NT2/D1 (cell line): ENCODE measurements at regions not wholly inside any gene's neighbourhood (a gene's known extent, or its start where the extent isn't known, plus 50 kb on each side); places are given as distances from the start of the nearest gene placed in this dataset.

Source experiments
- DNase-seq: peaks from one replicate; pipeline ENCODE4 v3.0.0-alpha.2; 2011; ENCODE audit warnings: low read depth, low spot score
- H3K27me3 ChIP-seq: 2 replicates; pipeline ENCODE4 v1.6.0; 2011; ENCODE audit warnings: mild to moderate bottlenecking; ENCODE audit not compliant: insufficient read length, insufficient read depth
- H3K36me3 ChIP-seq: 2 replicates; pipeline ENCODE4 v1.6.1; 2011; ENCODE audit warnings: mild to moderate bottlenecking, low read length, mixed read lengths; ENCODE audit not compliant: insufficient read depth, insufficient read length
- H3K4me1 ChIP-seq: 2 replicates; pipeline ENCODE4 v1.5.1; 2011; ENCODE audit not compliant: insufficient read depth, insufficient read length
- H3K4me3 ChIP-seq: 2 replicates; pipeline ENCODE4 v1.5.1; 2011; ENCODE audit warnings: low read depth; ENCODE audit not compliant: insufficient read length
- H3K9ac ChIP-seq: 2 replicates; pipeline ENCODE4 v1.6.0; 2011; ENCODE audit warnings: low read depth; ENCODE audit not compliant: insufficient read length
- H3K9me3 ChIP-seq: 2 replicates; pipeline ENCODE4 v1.5.1; 2011; ENCODE audit warnings: mild to moderate bottlenecking, low read length; ENCODE audit not compliant: insufficient read depth
- SUZ12 ChIP-seq: IDR thresholded peaks from 2 replicates; pipeline ENCODE4 v1.6.1; 2011; ENCODE audit not compliant: insufficient read length, insufficient read depth; ENCODE audit errors: extremely low read depth
- YY1 ChIP-seq: IDR thresholded peaks from 2 replicates; pipeline ENCODE4 v1.6.1; 2011; ENCODE audit not compliant: insufficient read length, insufficient read depth
- ZNF274 ChIP-seq: IDR thresholded peaks from 2 replicates; pipeline ENCODE4 v1.6.1; 2011; ENCODE audit warnings: mild to moderate bottlenecking, low read depth, low read length

GRCh38 chr12:41715256-41715655 lies 429.4 kb downstream of the GXYLT1 start:
- Histone ChIP-seq H3K4me3 (no peak overlapping the region), H3K36me3 (no peaks in the 10 kb centered on the region)

DNA sequence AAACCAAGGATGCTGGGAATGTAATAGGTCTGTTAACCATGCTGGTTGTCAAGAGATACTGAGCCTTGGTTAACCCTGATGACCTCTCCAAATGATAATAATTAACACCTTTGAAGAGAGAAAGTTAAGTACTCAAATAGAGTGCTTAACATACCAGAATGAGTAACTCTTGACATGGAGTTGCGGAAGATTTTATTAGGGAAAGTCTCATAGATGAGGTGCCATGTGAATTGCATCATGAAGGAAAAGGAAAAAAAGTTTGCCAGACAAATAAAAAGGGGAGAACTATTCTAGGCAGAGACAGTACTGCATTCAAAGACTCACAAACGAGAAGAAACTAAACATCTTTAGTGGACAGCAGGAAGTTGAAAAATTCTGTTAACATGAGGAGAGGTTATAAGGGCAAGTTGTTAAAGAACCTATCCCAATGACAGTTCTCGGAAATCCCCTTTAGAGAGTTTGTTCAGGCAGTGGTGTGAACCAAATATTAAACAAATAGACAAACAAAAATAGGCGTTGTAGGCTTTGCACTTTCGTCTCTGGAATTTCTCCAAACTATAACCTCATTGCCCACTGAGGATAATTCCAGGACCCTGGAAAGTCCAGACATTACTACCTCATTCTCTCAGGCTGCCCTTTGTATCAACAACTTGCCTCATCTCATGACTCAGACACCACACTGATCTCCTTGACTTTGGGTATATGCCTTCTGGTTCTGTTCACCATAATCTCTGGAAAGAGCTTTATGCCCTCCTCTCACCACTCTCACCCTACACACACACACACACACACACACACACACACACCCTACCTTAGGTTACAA lies 435.0 kb downstream of the GXYLT1 start:
- no peak for DNase-seq
- H3K9ac ChIP-seq = no peak overlapping the region
- H3K4me1 ChIP-seq = no peaks in the 10 kb centered on the region
- no peak overlapping the region for H3K4me3 ChIP-seq
- no peaks in the 10 kb centered on the region for H3K9me3 ChIP-seq
- H3K27me3 ChIP-seq = no peaks in the 10 kb centered on the region
- TF ChIP-seq YY1 = no peak
- TF ChIP-seq ZNF274 = no peak
- no peak for TF ChIP-seq SUZ12
- H3K36me3 ChIP-seq = no peaks in the 10 kb centered on the region

More at GRCh38 chr12:41715256-41715655, 429.4 kb downstream of the GXYLT1 start:
- Histone ChIP-seq H3K9ac (no peak overlapping the region), H3K27me3 (no peaks in the 10 kb centered on the region), H3K4me1 (no peaks in the 10 kb centered on the region), H3K9me3 (peaks cover 3% of the 10 kb centered on the region; the same call in 1 of the 2 replicates)
- DNase-seq = no peak
- no peak for TF ChIP-seq ZNF274

DNA sequence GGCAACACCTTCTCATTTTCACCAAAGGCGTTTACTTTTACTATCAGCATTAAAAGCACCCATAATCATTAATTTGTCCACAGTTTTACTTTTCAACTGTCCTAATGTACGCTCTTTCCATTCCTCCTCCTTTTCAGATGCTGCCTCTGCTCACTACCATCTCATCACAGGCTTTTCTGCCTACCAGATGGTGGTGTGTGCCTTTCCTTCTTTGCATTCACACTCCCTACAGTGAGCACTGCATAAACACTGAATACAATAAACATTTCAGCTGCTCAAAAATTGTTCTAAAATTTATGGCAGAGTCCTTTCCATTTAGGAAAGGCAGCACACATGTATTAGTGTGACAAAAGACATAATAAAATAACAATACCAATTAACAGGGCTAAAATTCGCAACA lies 435.7 kb downstream of the GXYLT1 start:
- no peaks in the 10 kb centered on the region for H3K36me3 ChIP-seq
- TF ChIP-seq ZNF274 = no peak
- no peak for TF ChIP-seq SUZ12
- TF ChIP-seq YY1 = no peak
- DNase-seq = no peak
- no peak overlapping the region for H3K4me3 ChIP-seq
- no peaks in the 10 kb centered on the region for H3K9me3 ChIP-seq
- no peak overlapping the region for H3K9ac ChIP-seq
- no peaks in the 10 kb centered on the region for H3K4me1 ChIP-seq
- no peaks in the 10 kb centered on the region for H3K27me3 ChIP-seq

DNA sequence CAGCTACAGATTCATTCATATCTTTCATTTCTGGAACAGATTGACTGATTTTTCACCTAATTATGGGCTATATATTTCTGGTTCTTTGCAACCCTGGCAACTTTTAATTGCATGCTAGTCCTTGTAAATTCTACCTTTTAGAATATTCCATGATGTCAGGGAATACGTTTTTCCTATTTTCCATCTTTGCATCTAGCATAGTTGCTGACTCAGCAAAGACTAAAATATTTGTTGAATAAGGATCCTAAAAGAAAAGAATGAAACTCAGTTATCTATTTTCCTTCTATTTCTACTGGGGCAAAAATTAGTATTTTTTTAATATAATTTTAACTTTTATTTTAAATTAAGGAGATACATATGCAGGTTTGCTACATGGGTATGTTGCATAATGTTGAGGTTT lies 438.3 kb downstream of the GXYLT1 start:
- no peaks in the 10 kb centered on the region for H3K9me3 ChIP-seq
- TF ChIP-seq ZNF274 = no peak
- no peak for TF ChIP-seq SUZ12
- TF ChIP-seq YY1 = no peak
- H3K9ac ChIP-seq = no peak overlapping the region
- no peak for DNase-seq
- no peak overlapping the region for H3K4me3 ChIP-seq
- no peaks in the 10 kb centered on the region for H3K36me3 ChIP-seq
- H3K4me1 ChIP-seq = no peaks in the 10 kb centered on the region
- no peaks in the 10 kb centered on the region for H3K27me3 ChIP-seq

GRCh38 chr12:41701943-41702601 lies 442.6 kb downstream of the GXYLT1 start:
- no peak overlapping the region for H3K4me3 ChIP-seq
- H3K9ac ChIP-seq = no peak overlapping the region
- no peaks in the 10 kb centered on the region for H3K36me3 ChIP-seq
- no peak for TF ChIP-seq YY1
- no peak for TF ChIP-seq SUZ12
- TF ChIP-seq ZNF274 = no peak
- no peaks in the 10 kb centered on the region for H3K4me1 ChIP-seq
- DNase-seq = no peak
- H3K9me3 ChIP-seq = no peaks in the 10 kb centered on the region
- H3K27me3 ChIP-seq = no peaks in the 10 kb centered on the region

DNA sequence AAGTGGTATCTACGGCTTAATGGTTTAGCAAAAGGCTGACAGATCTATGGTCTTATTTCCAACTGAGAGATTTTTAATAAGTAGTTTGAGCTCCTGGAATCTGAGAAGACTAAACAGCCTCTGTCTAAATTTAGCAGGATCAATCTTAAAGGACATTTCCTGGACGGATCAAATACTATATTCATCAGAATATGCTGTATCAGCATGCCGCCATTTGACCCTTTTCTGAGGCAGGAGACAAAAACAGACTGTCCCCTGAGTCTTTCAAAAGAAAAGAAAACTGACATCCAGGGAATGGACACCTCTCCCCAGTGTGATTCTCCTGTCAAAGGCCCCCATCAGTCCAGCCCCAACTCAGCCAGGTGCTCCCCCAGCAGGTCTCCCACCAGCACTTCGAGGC lies 443.7 kb downstream of the GXYLT1 start:
- Histone ChIP-seq H3K4me1 (no peaks in the 10 kb centered on the region), H3K9me3 (no peaks in the 10 kb centered on the region), H3K36me3 (no peaks in the 10 kb centered on the region), H3K27me3 (no peaks in the 10 kb centered on the region), H3K9ac (no peak overlapping the region), H3K4me3 (no peak overlapping the region)
- no peak for TF ChIP-seq ZNF274
- no peak for TF ChIP-seq SUZ12
- TF ChIP-seq YY1 = no peak
- no peak for DNase-seq

DNA sequence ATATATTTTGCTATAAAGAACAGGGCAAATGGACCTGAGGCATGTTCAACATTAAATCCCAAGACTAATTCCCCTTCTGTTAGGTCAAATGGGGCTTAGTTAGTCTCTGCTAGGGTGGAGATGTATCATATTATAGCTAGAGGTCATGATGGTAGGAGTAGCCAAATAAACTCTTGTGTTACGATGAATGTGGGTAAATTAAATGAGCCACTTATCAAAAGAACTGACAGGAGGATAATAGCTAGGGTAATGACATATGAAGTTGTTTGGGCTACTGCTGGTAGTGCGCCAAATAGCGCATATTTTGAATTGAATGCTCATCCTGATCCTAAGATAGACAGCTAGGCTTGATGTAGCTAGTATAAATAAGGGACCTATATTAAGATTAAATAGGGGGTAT lies 445.0 kb downstream of the GXYLT1 start:
- Histone ChIP-seq H3K4me3 (no peak overlapping the region), H3K36me3 (no peaks in the 10 kb centered on the region), H3K4me1 (no peaks in the 10 kb centered on the region), H3K9ac (no peak overlapping the region), H3K27me3 (no peaks in the 10 kb centered on the region), H3K9me3 (no peaks in the 10 kb centered on the region)
- no peak for DNase-seq
- TF ChIP-seq ZNF274 (no peak), YY1 (no peak)
